ENCODE measurements at regions not wholly inside any gene's neighbourhood (a gene's known extent, or its start where the extent isn't known, plus 50 kb on each side); places are given as distances from the start of the nearest gene placed in this dataset.

- TF ChIP-seq CREB5 (CRISPR knock-in tag; IDR thresholded peaks at IDR 0.05; ENCODE audit: low read depth), result no peak
- no peak for TF ChIP-seq POU6F1 (CRISPR knock-in tag; IDR thresholded peaks at IDR 0.05; ENCODE audit: borderline replicate concordance, low read depth)
- no peak for TF ChIP-seq CSRNP3 (CRISPR knock-in tag; IDR thresholded peaks at IDR 0.05)
- no peak for TF ChIP-seq RARB (CRISPR knock-in tag; IDR thresholded peaks at IDR 0.05)
- TF ChIP-seq ZNF70 (CRISPR knock-in tag; IDR thresholded peaks at IDR 0.05), result no peak
- no peak for TF ChIP-seq GLIS3 (CRISPR knock-in tag; IDR thresholded peaks at IDR 0.05)
Measured at GRCh38 chr20:52056203-52057062, 135.1 kb downstream of the ZFP64 start.

Measured in SK-N-SH treated with all-trans-retinoic acid at 6 μM for 48 hours (cell line).